ENCODE measurements at regions not wholly inside any gene's neighbourhood (a gene's known extent, or its start where the extent isn't known, plus 50 kb on each side); places are given as distances from the start of the nearest gene placed in this dataset.

GRCh38 chr11:119782739-119783072 lies 53.7 kb upstream of the NECTIN1 start:
- TF ChIP-seq CTCF (IDR thresholded peaks at IDR 0.05; ENCODE audit: extremely low read depth in 1 of 2, insufficient read depth in 1 of 2, low read depth in 1 of 2, low read length in 2 of 2) (no peak), POLR2AphosphoS5 (IDR thresholded peaks at IDR 0.05; ENCODE audit: insufficient read depth, low read depth, low read length) (no peak), POLR2A (IDR thresholded peaks at IDR 0.05; ENCODE audit: low read depth, low read length) (no peak), EZH2 (IDR thresholded peaks at IDR 0.05; ENCODE audit: borderline replicate concordance, low read depth, low read length, severe bottlenecking) (no peak), JUN (IDR thresholded peaks at IDR 0.05; ENCODE audit: borderline replicate concordance, insufficient read depth, insufficient read length, low read depth) (no peak), MYC (IDR thresholded peaks at IDR 0.05; ENCODE audit: low read depth, low read length) (no peak), GATA2 (IDR thresholded peaks at IDR 0.05; ENCODE audit: insufficient read depth, insufficient read length, low read depth, low read length) (no peak), FOS (IDR thresholded peaks at IDR 0.05; ENCODE audit: borderline replicate concordance, insufficient read depth, low read length) (no peak)
- TF ChIP-seq, protein P1, sequence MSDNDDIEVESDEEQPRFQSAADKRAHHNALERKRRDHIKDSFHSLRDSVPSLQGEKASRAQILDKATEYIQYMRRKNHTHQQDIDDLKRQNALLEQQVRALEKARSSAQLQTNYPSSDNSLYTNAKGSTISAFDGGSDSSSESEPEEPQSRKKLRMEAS (IDR thresholded peaks at IDR 0.05; ENCODE audit: insufficient read depth, insufficient read length) = no peak

All from endothelial cell of umbilical vein (primary cell).